SK-N-SH (cell line): ENCODE measurements at regions not wholly inside any gene's neighbourhood (a gene's known extent, or its start where the extent isn't known, plus 50 kb on each side); places are given as distances from the start of the nearest gene placed in this dataset.

Experiments
- CHD2 ChIP-seq: fragments of 150-350 bp; IDR thresholded peaks from 2 replicates; pipeline ENCODE4 v1.6.1; 2018; ENCODE audit warnings: low read length; ENCODE audit not compliant: partially characterized antibody
- CTCF ChIP-seq: fragments of 200-600 bp; sonication (generic); IDR thresholded peaks from 2 replicates; pipeline ENCODE4 v1.6.1; 2017; ENCODE audit warnings: antibody characterized with exemption, mild to moderate bottlenecking, moderate library complexity
- EP300 ChIP-seq, 2 experiments: IDR thresholded peaks; 2 replicates each; pipeline versions ENCODE4 v1.4.0 to v1.6.1; 2012; ENCODE audit warnings: borderline replicate concordance in 1 of 2, low read depth in 1 of 2, low read length in 1 of 2
- EZH2phosphoT487 ChIP-seq: fragments of 200-600 bp; sonication (generic); IDR thresholded peaks from 2 replicates; pipeline ENCODE4 v1.6.1; 2017; ENCODE audit warnings: low read depth, mixed run types, mild to moderate bottlenecking, antibody characterized with exemption, moderate library complexity, borderline replicate concordance
- GABPA ChIP-seq: IDR thresholded peaks from 2 replicates; pipeline ENCODE4 v1.4.0; 2012; ENCODE audit warnings: low read depth, mild to moderate bottlenecking
- POLR2AphosphoS5 ChIP-seq: IDR thresholded peaks from 2 replicates; pipeline ENCODE4 v1.6.1; 2012; ENCODE audit warnings: low read depth, low read length
- RAD21 ChIP-seq: IDR thresholded peaks from 2 replicates; pipeline ENCODE4 v1.6.1; 2012; ENCODE audit warnings: mild to moderate bottlenecking, low read length
- REST ChIP-seq: IDR thresholded peaks from 2 replicates; pipeline ENCODE4 v1.6.1; 2012; ENCODE audit warnings: mild to moderate bottlenecking, low read depth, low read length, moderate library complexity
- RFX5 ChIP-seq: IDR thresholded peaks from 2 replicates; pipeline ENCODE4 v1.6.1; 2012; ENCODE audit warnings: mild to moderate bottlenecking, improper control_type of control experiment, low read length
- SIN3A ChIP-seq: IDR thresholded peaks from 2 replicates; pipeline ENCODE4 v1.6.1; 2012; ENCODE audit warnings: low read depth, mild to moderate bottlenecking, low read length, moderate library complexity, borderline replicate concordance
- USF1 ChIP-seq: IDR thresholded peaks from 2 replicates; pipeline ENCODE4 v1.4.0; 2012; ENCODE audit warnings: low read depth, borderline replicate concordance
- YY1 ChIP-seq: IDR thresholded peaks from 2 replicates; pipeline ENCODE4 v1.4.0; 2012; ENCODE audit warnings: low read depth, mild to moderate bottlenecking
- TF ChIP-seq, protein P1 (sequence below): IDR thresholded peaks from 2 replicates; pipeline ENCODE4 v1.4.0; 2012; ENCODE audit warnings: low read depth, borderline replicate concordance

DNA sequence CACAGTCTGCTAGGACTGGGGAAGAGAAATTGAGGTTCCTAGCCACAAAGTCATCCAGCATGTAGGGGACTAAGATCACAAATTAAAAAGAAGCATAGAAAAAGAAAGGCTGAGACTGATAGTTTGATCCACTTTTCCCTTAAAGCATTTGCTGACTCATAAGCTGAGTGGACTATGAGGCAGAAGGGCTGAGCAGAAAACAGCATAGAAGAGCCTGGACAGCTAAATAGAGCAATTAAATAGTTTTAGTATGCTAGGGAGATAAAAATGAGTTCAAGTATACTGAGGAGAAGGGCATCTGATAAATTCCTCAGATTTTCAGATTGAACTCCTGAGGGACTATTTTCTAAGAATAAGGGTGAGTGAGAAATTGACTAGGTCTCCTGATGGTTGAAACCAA lies 155.9 kb upstream of the EGR2 start:
- TF ChIP-seq YY1 (no peak), POLR2AphosphoS5 (no peak), EZH2phosphoT487 (no peak), CTCF (no peak), REST (no peak), RAD21 (no peak), EP300 (IDR thresholded peaks at IDR 0.05; ENCODE audit: borderline replicate concordance in 1 of 2, low read depth in 1 of 2, low read length in 1 of 2) (no peak), RFX5 (no peak), SIN3A (no peak), USF1 (no peak), CHD2 (no peak), GABPA (no peak)
- TF ChIP-seq, protein P1, sequence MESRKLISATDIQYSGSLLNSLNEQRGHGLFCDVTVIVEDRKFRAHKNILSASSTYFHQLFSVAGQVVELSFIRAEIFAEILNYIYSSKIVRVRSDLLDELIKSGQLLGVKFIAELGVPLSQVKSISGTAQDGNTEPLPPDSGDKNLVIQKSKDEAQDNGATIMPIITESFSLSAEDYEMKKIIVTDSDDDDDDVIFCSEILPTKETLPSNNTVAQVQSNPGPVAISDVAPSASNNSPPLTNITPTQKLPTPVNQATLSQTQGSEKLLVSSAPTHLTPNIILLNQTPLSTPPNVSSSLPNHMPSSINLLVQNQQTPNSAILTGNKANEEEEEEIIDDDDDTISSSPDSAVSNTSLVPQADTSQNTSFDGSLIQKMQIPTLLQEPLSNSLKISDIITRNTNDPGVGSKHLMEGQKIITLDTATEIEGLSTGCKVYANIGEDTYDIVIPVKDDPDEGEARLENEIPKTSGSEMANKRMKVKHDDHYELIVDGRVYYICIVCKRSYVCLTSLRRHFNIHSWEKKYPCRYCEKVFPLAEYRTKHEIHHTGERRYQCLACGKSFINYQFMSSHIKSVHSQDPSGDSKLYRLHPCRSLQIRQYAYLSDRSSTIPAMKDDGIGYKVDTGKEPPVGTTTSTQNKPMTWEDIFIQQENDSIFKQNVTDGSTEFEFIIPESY: no peak
